HEK293 (cell line): ENCODE measurements at regions not wholly inside any gene's neighbourhood (a gene's known extent, or its start where the extent isn't known, plus 50 kb on each side); places are given as distances from the start of the nearest gene placed in this dataset.

Source experiments
- BCL6B ChIP-seq: fragments of 450-650 bp; formaldehyde crosslinking; IDR thresholded peaks from 2 replicates; pipeline ENCODE4 v1.5.1; 2017; ENCODE audit warnings: missing biosample characterization, missing genetic modification characterization
- EGR2 ChIP-seq: fragments of 450-650 bp; formaldehyde crosslinking; IDR thresholded peaks from 2 replicates; pipeline ENCODE4 v1.5.1; 2016; ENCODE audit warnings: low read depth, missing biosample characterization, missing genetic modification characterization
- HIC1 ChIP-seq: fragments of 450-650 bp; formaldehyde crosslinking; IDR thresholded peaks from 2 replicates; pipeline ENCODE4 v1.5.1; 2016; ENCODE audit warnings: missing biosample characterization, missing genetic modification characterization
- IKZF3 ChIP-seq: fragments of 450-650 bp; IDR thresholded peaks from 2 replicates; pipeline ENCODE4 v1.5.0; 2018; ENCODE audit warnings: missing biosample characterization, mild to moderate bottlenecking, missing genetic modification characterization, moderate library complexity
- PRDM6 ChIP-seq: fragments of 450-650 bp; formaldehyde crosslinking; IDR thresholded peaks from 2 replicates; pipeline ENCODE4 v1.5.1; 2017; ENCODE audit warnings: missing biosample characterization, missing genetic modification characterization
- TRIM28 ChIP-seq: IDR thresholded peaks from 2 replicates; pipeline ENCODE4 v1.6.1; 2011; ENCODE audit warnings: low read length, control low read depth, borderline replicate concordance
- ZBTB21 ChIP-seq: fragments of 450-650 bp; formaldehyde crosslinking; IDR thresholded peaks from 2 replicates; pipeline ENCODE4 v1.5.1; 2017; ENCODE audit warnings: missing biosample characterization, missing genetic modification characterization
- ZBTB44 ChIP-seq: fragments of 450-650 bp; IDR thresholded peaks from 2 replicates; pipeline ENCODE4 v1.5.1; 2018; ENCODE audit warnings: missing biosample characterization, mild to moderate bottlenecking, missing genetic modification characterization
- ZBTB8A ChIP-seq: fragments of 450-650 bp; formaldehyde crosslinking; IDR thresholded peaks from 2 replicates; pipeline ENCODE4 v1.5.1; 2016; ENCODE audit warnings: missing biosample characterization, missing genetic modification characterization
- ZFP41 ChIP-seq: fragments of 450-650 bp; formaldehyde crosslinking; IDR thresholded peaks from 2 replicates; pipeline ENCODE4 v1.5.1; 2016; ENCODE audit warnings: missing biosample characterization, missing genetic modification characterization, borderline replicate concordance
- ZNF114 ChIP-seq: fragments of 450-650 bp; formaldehyde crosslinking; IDR thresholded peaks from 2 replicates; pipeline ENCODE4 v1.5.0; 2017; ENCODE audit warnings: missing biosample characterization, missing genetic modification characterization
- ZNF16 ChIP-seq: fragments of 450-650 bp; formaldehyde crosslinking; IDR thresholded peaks from 2 replicates; pipeline ENCODE4 v1.5.1; 2016; ENCODE audit warnings: low read depth, missing biosample characterization, missing genetic modification characterization
- ZNF18 ChIP-seq: fragments of 450-650 bp; formaldehyde crosslinking; IDR thresholded peaks from 2 replicates; pipeline ENCODE4 v1.5.1; 2016; ENCODE audit warnings: missing biosample characterization, missing genetic modification characterization
- ZNF248 ChIP-seq: fragments of 450-650 bp; formaldehyde crosslinking; IDR thresholded peaks from 2 replicates; pipeline ENCODE4 v1.5.1; 2017; ENCODE audit warnings: missing biosample characterization, missing genetic modification characterization
- ZNF274 ChIP-seq, 2 experiments: fragments of 200-500 bp in 1 of 2; fragments of 450-650 bp in 1 of 2; sonication (Bioruptor generic) in 1 of 2; formaldehyde crosslinking in 1 of 2; IDR thresholded peaks; 2 replicates each; pipeline versions ENCODE4 v1.5.1 to v1.6.1; 2014 to 2016; ENCODE audit warnings: borderline replicate concordance in 1 of 2, inconsistent platforms in 1 of 2, low read length in 1 of 2, missing biosample characterization in 1 of 2, missing genetic modification characterization in 1 of 2
- ZNF280C ChIP-seq: fragments of 450-650 bp; formaldehyde crosslinking; IDR thresholded peaks from 2 replicates; pipeline ENCODE4 v1.5.1; 2016; ENCODE audit warnings: missing biosample characterization, missing genetic modification characterization
- ZNF350 ChIP-seq: fragments of 450-650 bp; formaldehyde crosslinking; IDR thresholded peaks from 2 replicates; pipeline ENCODE4 v1.5.0; 2017; ENCODE audit warnings: missing biosample characterization, mild to moderate bottlenecking, missing genetic modification characterization
- ZNF37A ChIP-seq: fragments of 450-650 bp; IDR thresholded peaks from 2 replicates; pipeline ENCODE4 v1.5.1; 2018; ENCODE audit warnings: missing biosample characterization, missing genetic modification characterization
- ZNF654 ChIP-seq: fragments of 450-650 bp; formaldehyde crosslinking; IDR thresholded peaks from 2 replicates; pipeline ENCODE4 v1.5.1; 2016; ENCODE audit warnings: low read depth, missing biosample characterization, missing genetic modification characterization
- ZNF658 ChIP-seq: fragments of 450-650 bp; formaldehyde crosslinking; IDR thresholded peaks from 2 replicates; pipeline ENCODE4; 2016; ENCODE audit warnings: missing biosample characterization, missing genetic modification characterization
- ZNF777 ChIP-seq: fragments of 450-650 bp; formaldehyde crosslinking; IDR thresholded peaks from 2 replicates; pipeline ENCODE4 v1.5.1; 2017; ENCODE audit warnings: missing biosample characterization, missing genetic modification characterization, borderline replicate concordance
- ZNF791 ChIP-seq: fragments of 450-650 bp; formaldehyde crosslinking; IDR thresholded peaks from 2 replicates; pipeline ENCODE4 v1.5.1; 2016; ENCODE audit warnings: missing biosample characterization, missing genetic modification characterization
- ZNF843 ChIP-seq: fragments of 450-650 bp; formaldehyde crosslinking; IDR thresholded peaks from 2 replicates; pipeline ENCODE4 v1.5.1; 2016; ENCODE audit warnings: missing biosample characterization, missing genetic modification characterization
- ZSCAN23 ChIP-seq: fragments of 450-650 bp; formaldehyde crosslinking; IDR thresholded peaks from 2 replicates; pipeline ENCODE4 v1.5.1; 2016; ENCODE audit warnings: missing biosample characterization, missing genetic modification characterization
- ZSCAN30 ChIP-seq: fragments of 450-650 bp; IDR thresholded peaks from 2 replicates; pipeline ENCODE4 v1.5.1; 2018; ENCODE audit warnings: missing biosample characterization, mild to moderate bottlenecking, missing genetic modification characterization, moderate library complexity
- ZSCAN4 ChIP-seq: fragments of 450-650 bp; formaldehyde crosslinking; IDR thresholded peaks from 2 replicates; pipeline ENCODE4 v1.5.1; 2017; ENCODE audit warnings: missing biosample characterization, missing genetic modification characterization
- ZXDB ChIP-seq: fragments of 450-650 bp; formaldehyde crosslinking; IDR thresholded peaks from 2 replicates; pipeline ENCODE4 v1.5.1; 2016; ENCODE audit warnings: missing biosample characterization, missing genetic modification characterization

- peak; percentile 43; the same call in 1 of the 2 replicates for TF ChIP-seq BCL6B (tag by site-specific recombination)
- no peak for TF ChIP-seq ZNF248 (tag by site-specific recombination)
- no peak for TF ChIP-seq ZNF16 (tag by site-specific recombination)
- TF ChIP-seq ZNF658 (tag by site-specific recombination): no peak
- no peak for TF ChIP-seq ZNF114 (tag by site-specific recombination)
- TF ChIP-seq ZNF280C: no peak
- no peak for TF ChIP-seq ZNF274 (IDR thresholded peaks at IDR 0.05; ENCODE audit: low read length)
- TF ChIP-seq ZNF274 (tag by site-specific recombination; IDR thresholded peaks at IDR 0.05; ENCODE audit: borderline replicate concordance): no peak
- TF ChIP-seq ZSCAN4 (tag by site-specific recombination): no peak
- TF ChIP-seq HIC1 (tag by site-specific recombination): no peak
- no peak for TF ChIP-seq ZFP41 (tag by site-specific recombination)
- TF ChIP-seq ZNF791: no peak
- TF ChIP-seq ZXDB (tag by site-specific recombination): peak; percentile 16; the same call in 1 of the 2 replicates
- TF ChIP-seq ZNF843: peak; percentile 63; the same call in 1 of the 2 replicates
- TF ChIP-seq PRDM6 (tag by site-specific recombination): peak; percentile 88
- peak; percentile 93 for TF ChIP-seq ZNF18 (tag by site-specific recombination)
- no peak for TF ChIP-seq ZSCAN30 (tag by site-specific recombination)
- peak; percentile 49; the same call in 1 of the 2 replicates for TF ChIP-seq IKZF3 (tag by site-specific recombination)
- no peak for TF ChIP-seq ZNF37A (tag by site-specific recombination)
- TF ChIP-seq ZBTB8A (tag by site-specific recombination): peak; percentile 12; the same call in 1 of the 2 replicates
- no peak for TF ChIP-seq EGR2 (tag by site-specific recombination)
- no peak for TF ChIP-seq ZNF350 (tag by site-specific recombination)
- no peak for TF ChIP-seq ZBTB21 (tag by site-specific recombination)
- no peak for TF ChIP-seq ZNF654 (tag by site-specific recombination)
- TF ChIP-seq ZBTB44 (tag by site-specific recombination): peak; percentile 74
- TF ChIP-seq ZNF777 (tag by site-specific recombination): no peak
- no peak for TF ChIP-seq TRIM28
- TF ChIP-seq ZSCAN23: no peak
Observed at GRCh38 chr7:25698451-25699113, 453.4 kb upstream of the NFE2L3 start (continued).
